Activated CD8-positive, alpha-beta memory T cell treated with anti-CD3 and anti-CD28 coated beads for 1 hour (primary cell): ENCODE measurements at regions not wholly inside any gene's neighbourhood (a gene's known extent, or its start where the extent isn't known, plus 50 kb on each side); places are given as distances from the start of the nearest gene placed in this dataset.
A peak's percentile ranks its signal among the peaks of the same experiment; 100 is the strongest.
"Not testable (repeated sequence)": the region's sequence is repeated elsewhere in the genome, so short reads cannot be mapped to it uniquely, and the experiment has no call there.

Source experiments
- DNase-seq, 2 donors: peaks; one replicate each; pipeline ENCODE4 v3.0.0-alpha.2; 2020; ENCODE audit warnings: low read depth in 1 of 2; ENCODE audit errors: extremely low read depth in 1 of 2

DNA sequence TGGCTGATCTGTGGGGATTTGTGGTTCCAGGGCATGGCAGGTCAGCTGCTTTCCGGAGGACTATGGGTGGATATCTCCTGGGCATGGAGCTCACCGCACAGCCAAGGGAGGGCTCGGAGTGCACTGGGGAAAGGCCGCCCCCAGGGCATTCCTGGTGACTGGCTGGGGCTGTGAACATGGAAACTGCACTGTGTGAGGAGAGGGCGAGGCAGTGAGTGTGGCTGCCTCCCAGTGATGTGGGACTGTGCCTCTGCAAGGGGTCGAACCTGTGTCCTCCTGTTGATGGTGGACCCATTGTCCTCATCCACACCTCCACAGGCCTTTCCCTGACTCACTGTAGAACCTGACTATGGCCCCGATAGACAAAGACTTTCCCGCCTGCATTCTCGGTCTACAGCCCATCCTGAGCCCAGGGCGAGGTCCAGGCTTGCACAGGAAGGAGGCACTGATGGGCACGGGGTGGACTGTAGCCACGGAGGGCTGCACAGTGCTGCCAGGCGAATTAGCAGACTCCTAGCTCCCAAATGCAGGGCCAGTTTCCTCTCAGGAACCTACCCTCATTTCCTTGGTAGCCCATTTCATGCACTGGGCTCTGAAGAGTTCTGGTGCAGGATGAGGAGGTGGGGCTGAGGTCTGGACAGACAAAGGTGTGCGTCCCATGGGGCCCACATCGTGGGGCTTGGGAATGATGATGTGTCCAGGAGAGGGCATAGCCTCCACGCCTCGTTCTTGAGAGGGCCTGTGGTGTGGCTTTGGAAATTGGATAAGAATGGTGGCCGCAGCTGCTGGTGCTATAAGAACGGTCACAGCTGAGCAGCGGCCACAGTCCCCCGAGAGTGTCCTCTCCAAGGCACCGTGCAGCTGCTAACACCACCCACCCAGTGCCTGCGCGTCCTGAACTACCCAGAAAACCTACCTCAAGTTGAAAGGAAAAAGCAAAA lies 415.1 kb downstream of the TMEM121 start:
- no peak for DNase-seq

DNA sequence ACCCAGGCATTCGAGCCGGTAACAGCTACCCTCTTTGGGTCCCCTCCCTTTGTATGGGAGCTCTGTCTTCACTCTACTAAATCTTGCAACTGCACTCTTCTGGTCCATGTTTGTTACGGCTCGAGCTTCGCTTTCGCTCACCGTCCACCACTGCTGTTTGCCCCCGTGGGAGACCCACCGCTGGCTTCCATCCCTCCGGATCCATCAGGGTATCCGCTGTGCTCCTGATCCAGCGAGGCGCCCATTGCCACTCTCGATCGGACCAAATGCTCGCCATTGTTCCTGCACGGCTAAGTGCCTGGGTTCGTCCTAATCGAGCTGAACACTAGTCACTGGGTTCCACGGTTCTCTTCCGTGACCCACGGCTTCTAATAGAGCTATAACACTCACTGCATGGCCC lies 416.3 kb downstream of the TMEM121 start:
- DNase-seq: not testable (repeated sequence)

DNA sequence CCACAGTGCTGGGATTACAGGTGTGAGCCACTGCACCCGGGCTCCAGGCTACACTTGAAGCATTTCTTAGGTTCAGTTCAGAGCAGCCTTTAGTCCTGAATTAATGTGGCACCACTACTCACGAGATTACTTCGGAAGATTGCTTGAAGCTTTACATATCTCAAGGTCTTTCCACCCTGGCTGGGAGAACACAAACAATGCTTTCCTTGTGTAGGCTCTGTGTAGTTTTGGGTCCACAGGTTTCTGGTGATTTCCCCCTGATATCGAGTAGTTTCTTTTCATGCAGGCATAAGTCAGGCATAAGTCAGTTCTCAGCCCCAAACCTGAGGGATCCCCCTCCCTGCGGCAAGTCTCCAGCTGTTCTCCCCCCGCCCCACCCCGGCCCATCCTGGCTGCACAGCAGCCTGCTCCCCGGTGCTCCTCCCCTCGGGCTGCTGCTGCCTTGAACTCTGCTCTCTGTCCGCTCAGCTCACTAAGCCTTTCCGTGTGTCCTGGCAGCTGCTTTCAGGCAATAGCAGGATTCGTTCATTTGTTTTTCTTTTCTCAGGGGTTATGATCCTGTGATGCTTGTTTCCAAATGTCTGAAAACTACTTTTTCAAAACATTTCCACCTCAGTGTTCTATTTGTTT lies 417.7 kb downstream of the TMEM121 start:
- DNase-seq: no peak

DNA sequence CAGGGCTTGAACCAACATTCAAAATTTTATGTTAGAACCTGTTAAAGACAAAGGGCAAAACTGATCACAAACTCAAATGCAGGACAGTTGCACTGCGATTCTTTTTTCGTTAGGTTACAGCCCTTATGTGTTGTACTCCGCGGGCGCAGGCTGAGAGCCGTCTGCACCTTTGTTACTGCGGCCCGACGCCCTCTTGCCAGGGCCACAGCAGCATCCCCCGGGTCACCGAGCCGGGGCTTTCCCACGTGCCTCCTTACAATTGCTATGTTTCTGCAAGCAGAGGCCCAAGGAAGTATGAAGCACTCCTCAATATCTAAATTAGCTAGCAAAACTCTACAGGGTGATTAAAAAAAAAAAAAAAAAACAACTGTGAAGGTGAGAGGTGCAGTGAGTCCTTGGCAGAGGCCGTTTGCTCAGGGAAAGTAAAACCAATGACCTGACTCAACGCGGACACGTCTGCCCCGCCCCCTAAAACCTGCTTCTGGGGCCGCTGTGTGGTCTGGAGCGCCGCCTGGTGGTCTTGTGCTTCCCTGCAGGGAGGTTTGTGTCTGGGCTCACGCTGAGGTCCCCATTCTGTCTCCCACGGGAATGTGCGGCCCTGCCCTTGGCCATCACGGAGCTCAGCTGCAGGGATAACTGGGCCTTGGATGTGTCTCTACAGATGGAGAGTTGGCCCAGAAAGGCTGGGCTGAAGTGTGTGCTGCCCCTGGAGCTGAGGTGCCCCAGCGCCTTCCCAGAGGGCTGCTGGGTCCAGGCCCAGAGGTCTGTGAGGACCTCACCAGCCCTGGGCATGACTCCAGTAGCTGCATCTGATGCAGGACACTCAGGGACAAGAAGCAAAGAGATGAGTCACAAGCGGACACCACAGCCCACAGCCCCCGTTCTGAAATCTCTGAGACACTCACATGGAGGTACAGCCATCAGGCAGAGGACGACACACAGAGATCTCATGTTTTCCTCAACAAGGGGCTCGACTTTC lies 418.5 kb downstream of the TMEM121 start:
- peak; percentile 60 to 68 for DNase-seq

GRCh38 chr14:105945896-105946295 lies 419.5 kb downstream of the TMEM121 start:
- no peak for DNase-seq

DNA sequence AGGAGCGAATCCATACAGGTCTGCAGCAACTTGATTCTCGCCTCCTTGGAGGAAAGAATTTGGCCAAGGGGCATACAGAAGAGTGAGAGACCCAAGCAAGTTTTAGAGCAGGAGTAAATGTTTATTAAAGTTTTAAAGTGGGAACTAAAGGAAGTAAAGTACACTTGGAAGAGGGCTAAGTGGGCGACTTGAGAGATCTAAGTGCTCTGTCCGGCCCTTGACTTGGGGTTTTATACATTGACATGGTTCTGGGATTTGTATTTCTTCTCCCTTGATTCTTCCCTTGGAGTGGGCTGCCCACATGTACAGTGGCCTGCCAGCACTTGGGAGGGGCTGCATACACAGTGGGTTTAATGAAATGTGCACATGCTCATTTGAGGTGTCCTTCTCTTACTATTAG lies 421.2 kb downstream of the TMEM121 start:
- DNase-seq: no peak

- DNase-seq: not testable (repeated sequence)
Observed at GRCh38 chr14:105948955-105949354, 422.6 kb downstream of the TMEM121 start.

GRCh38 chr14:105950364-105950892 lies 424.0 kb downstream of the TMEM121 start:
- DNase-seq: not testable (repeated sequence)

- DNase-seq: no peak
Observed at GRCh38 chr14:105951399-105951798, 425.0 kb downstream of the TMEM121 start.

DNA sequence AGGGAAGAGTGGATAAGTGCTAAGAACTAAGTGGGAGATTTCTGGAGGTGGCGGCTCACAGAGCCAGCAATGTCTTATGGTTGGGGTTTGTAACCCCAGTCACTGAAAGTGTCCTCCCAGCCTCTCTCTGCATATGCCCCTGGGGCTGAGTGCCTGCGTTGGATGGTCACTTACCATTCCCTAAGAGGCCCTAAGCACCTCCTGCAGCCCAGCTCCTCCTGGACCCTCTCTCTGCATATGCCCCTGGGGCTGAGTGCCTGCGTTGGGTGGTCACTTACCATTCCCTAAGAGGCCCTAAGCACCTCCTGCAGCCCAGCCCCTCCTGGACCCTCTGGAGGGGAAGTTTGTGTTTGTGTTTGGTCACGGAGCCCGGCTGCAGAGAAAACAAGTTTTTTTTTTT lies 425.8 kb downstream of the TMEM121 start:
- DNase-seq: no peak

DNA sequence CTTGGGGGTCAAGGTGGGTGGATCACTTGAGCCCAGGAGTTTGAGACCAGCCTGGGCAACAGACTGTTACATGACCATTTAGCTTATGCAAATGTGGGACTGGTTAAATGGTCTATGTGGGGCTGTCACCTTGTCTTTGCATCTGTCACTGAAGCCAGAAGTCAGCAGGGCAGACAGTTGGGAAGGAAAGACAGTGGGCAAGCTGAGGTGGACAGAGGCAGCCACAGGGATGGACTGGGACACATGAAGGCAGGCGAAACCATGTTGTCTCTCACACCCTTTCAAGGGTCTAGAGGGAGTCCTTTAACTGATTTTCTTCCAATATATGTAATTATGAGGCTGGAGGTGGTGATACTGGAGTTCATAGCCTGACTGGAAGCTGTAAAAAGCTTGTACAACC lies 426.4 kb downstream of the TMEM121 start:
- DNase-seq: no peak

DNA sequence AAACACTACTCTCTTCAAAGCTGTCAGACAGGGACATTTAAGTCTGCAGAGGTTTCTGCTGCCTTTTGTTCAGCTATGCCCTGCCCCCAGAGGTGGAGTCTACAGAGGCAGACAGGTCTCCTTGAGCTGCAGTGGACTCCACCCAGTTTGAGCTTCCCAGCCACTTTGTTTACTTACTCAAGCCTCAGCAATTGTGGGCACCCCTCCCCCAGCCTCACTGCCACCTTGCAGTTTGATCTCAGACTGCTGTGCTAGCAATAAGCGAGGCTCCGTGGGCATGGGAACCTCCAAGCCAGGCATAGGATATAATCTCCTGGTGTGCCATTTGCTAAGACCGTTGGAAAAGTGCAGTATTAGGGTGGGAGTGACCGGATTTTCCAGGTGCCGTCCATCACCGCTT lies 435.2 kb downstream of the TMEM121 start:
- DNase-seq: not testable (repeated sequence)

- DNase-seq: no peak
Observed at GRCh38 chr14:105962532-105962931, 436.1 kb downstream of the TMEM121 start.

- no peak for DNase-seq
Observed at GRCh38 chr14:105968291-105968690, 441.9 kb downstream of the TMEM121 start.

DNA sequence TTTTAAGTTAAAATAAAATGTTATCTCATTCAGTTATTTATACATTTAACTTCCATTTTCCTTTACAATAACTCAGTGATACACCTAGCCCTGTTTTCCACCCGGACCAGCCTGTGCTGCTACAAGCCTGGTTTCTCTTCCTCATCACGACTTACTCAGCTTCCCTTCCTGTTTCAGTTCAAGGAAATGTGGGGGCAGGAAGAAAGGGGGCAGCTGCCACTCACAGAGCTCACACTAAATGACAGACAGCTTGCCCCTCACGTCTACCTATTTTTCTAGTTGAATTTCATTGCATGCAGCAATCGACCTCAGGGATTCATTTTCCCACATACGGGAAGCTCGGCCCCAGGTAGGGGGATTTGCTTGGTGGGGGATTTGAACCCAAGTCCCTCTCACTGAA lies 442.6 kb downstream of the TMEM121 start:
- not testable (repeated sequence) for DNase-seq

GRCh38 chr14:105970821-105971220 lies 444.4 kb downstream of the TMEM121 start:
- DNase-seq: not testable (repeated sequence)

DNA sequence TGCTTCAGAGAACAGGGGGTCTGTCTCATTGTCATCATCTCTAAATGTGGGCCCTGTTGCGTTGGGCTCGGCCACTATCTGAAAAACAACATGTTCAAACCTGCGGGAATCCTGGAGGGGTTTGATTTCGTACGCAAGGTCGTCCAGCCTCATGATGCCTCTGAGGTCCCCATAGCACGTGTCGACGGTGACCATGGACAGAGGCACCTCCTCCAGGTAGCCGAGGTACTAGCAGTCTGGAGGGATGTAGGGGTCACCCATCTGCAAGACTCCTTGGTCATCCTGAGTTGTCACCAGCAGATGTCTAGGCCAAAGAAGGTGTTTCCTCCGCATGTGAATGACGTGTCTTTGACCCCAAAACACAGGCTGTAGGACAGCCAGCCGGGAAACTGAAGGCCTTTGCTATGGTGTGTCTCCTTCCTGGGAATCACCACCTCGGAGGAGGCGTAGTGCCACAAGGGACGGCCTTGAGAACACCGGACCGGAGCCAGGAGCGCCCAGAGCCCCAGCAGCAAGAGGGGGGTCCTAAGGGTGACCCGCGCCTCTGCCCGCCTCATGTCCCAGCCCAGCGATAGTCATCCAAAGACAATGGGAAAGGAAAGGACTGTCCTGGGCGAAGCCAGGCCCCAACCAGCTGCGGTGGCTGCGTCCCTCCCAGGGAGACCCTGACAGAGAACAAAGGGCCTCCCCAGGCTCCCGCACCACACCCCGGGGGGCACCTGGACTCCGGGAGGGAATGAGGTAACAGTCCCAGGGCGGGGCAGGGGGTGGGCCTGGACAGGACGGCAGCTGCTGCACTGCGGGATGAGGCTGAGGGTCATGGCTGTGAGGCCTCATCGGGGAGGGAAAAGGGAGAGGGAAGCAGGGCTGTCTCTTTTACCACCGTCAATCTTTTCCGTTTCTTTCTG lies 445.5 kb downstream of the TMEM121 start:
- DNase-seq: no peak

DNA sequence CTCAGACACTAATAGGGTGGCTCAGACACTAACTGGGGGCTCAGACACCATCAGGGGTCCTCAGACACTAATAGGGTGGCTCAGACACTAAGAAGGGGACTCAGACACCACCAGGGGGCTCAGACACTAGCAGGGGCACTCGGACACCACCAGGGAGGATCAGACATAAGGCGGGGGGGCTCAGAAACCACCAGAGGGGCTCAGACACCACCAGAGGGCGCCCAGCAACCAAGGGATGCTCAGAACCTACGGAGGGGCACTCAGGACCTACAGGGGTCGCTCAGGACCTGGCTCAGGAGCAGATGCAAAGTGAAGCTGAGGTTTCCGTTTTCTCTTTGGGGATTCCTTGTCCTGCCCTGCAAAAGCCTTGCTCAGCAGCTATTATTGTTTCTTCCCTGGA lies 448.5 kb downstream of the TMEM121 start:
- DNase-seq: peak; percentile 48 to 59

GRCh38 chr14:105978618-105979295 lies 452.4 kb downstream of the TMEM121 start:
- DNase-seq: no peak
